Mucosa of gallbladder (tissue), 1 donor: ENCODE measurements at regions not wholly inside any gene's neighbourhood (a gene's known extent, or its start where the extent isn't known, plus 50 kb on each side); places are given as distances from the start of the nearest gene placed in this dataset.
A peak's percentile ranks its signal among the peaks of the same experiment; 100 is the strongest.

ENCODE experiments used
- DNase-seq: peaks from one replicate; pipeline ENCODE4 v3.0.0-alpha.2; 2020; ENCODE audit warnings: low spot score
- donor health status: DM: no; HTN: no; CAD: no.

DNA sequence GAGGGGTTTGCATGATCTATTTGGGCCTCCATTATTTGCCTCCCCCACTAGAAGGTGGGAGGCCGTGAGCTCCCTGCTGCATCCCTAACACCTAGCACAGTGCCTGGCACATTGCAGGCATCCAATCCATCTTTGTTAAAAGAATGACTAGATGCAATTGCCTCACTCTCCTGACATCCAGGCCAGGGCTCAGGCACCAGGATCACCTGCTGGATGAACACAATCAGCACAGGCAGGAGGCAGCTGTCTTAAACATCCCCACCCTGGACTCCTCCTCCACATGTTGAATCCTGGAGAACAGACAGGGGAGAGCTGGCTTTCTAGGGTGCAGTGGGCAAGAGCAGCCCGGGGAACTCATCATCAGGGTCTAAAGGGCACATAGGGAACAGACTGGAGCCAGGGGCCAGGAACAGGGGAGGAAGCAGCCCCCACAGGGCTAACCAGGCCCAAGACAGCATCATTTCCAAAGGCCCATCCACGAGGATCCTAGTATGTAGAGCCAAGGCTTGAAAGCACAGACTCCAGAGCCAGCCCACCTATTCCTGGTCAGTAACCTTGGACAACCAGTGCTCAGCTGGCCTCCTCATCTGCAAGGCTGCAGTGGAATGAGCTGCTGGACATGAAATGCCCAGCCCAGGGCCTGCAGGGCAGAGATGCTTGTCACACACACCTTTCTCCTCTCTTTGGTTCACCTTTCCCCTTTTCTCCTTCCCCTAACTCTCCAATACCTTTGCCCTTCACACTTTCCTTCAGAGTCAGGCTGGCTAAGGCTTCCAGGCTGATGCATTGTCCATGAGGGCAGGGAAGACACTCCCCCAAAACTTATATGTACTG, 254.4 kb upstream of the TLE3 start:
- DNase-seq = no peak

DNA sequence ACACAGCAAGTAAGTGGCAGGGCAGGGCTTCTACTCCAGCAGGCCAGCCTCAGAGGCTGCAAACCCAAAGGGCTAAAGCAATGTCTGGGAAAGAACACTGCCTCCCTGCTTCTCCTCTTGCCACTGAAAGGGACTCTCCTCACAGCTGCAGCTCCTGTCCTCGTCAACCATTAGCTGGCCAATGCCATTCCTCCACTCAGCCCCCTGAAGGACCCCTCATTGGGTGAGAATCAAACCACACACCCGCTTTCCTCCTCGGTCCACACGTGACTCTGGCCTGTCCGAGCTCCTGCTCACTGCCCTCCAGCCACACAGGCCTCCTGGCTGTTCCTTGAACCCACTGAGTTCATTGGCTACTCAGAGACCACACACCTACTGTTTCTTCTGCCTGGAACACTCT, 253.7 kb upstream of the TLE3 start:
- no peak for DNase-seq

DNA sequence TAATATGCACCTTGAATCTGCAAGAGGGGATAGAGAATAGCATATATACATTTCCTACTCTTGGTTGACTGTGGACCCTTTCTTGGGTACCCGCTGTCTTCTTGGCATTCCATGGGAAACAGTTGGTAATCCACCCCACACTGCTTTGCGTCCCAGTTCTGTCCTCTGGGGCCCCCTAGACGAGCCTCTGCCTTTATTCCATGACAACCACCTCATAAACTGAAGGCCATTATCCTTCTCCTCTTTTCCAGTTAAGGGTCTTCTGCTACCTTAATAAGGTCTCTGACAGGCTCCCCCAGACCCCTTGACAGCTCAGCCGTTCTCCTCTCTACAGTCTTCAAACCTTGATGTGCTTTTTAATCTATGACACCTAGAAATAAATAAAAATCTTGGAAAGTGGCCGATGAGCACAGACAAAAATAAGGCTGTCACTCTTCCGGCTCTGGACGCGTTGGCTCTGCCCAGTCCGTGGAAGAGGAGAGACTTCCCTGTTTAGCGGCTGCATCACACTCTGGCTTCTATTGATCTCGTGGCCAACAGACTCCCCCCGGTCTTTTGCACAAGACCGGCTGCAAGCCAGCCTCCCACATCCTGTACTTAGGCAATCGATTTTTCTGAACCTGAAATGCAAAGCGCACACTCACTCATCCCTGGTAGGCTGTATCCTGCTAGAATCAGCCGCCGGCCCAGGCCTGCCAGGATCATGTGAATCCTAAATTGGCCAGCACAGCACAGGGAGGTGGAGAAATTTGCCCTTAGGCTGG, 251.0 kb upstream of the TLE3 start:
- peak; percentile 67 for DNase-seq

DNA sequence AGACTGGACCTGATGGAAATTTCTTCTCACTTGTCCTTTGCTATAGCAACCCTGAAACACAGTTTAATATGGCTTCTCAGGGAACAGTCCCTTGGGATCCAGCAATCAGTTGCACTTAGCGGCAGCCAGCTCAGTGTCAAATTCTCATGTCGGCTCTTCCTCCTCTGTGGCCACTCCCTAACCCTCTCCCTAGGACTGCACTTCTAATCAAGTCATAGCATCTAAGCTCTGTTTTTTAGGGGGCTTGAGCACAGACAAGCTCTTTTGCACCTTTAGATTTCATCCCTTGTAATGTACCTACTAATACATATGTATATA, 250.5 kb upstream of the TLE3 start:
- no peak for DNase-seq

DNA sequence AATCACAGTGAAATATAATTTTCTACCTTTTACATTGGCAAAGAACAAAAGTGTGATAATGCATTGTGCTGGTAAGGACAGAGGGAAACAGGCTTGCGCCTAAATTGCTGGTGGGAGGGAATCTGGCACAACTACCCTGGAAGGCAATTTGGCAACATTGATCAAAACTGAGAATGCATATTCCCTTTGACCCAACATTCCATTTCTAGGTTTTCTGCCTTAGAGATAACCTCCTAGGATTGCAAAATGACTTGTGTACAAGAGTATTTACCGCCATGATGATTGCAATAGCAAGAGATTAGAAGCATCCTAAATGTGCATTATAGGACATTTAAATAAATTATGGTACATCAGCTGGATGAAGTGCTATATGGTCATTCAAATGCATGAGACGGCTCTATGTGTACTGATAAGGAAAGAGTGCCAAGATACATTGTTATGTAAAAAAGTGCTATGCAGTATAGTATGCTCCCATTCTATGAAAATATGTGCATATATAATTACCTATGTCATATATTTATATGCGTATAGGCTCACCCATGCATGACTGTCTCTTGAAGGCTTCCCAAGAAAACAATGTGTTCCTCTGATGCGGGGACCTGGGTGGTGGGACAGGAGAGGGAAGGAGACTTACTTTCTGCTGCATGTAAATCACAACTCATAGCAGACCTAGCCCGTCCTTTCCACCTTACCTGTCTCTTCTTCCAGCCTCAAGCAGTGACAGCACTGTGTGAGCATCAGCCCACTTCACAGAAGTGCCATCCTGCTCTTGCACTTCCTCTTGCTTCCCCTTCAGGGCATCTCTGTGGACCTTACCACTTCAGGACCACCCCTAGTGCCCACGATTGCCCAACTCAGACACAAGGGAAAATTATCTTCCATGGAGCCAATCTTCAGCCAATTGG, 249.9 kb upstream of the TLE3 start:
- DNase-seq = no peak

DNA sequence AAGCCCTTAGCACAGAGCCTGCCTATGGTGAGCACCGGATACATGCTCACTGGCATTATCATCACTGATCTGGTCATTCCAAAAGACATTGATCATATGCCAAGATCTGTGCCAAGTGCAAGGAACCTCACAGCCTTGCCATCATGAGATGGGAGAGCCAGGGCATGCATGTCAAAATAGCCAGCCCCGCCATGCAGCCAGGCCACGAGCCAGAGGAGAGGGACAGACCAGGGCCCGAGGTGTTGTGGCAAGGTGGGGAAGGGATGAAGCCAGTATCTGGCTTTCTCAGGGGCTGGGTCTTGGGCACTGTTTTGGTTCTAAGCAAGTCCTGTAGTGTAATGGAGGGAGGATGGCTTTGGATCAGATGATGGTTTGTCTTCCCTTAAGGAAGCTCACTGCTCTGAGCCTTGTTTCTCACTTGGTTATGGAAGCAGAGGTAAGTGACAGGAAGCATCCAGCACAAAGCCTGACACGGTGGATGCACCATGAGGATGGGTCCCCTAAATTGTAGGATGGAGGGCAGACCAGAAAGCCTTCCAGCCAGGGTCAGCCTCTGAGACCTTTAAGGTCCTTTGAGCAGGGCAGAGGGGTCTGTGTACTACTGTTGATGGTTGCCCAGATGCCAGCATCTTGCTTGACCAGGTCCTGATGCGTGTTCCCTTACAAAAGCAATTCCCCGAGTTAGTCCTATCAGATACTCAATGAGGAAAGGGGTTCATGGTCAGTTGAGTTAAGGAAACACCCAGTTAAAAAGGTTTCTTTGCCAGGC, 247.7 kb upstream of the TLE3 start:
- DNase-seq = no peak

DNA sequence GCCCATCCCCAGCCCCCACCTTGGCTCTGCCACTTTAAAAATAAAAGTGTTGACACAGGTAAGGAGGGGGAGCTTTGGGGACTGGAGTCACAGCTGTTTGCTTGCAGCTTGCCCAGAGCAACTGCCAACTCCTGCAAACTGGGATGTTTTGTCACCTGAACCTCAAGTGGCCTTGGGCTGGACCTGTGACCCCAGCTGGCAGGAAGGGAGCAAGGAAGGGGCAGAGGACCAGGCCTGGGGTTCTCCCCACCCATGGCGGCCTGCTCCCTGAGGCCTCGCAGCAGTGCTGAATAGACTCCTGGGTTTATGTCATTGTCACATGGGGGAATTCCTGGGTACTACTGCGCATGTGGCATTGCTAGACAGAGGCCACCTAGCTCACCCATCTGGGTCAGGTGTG, 246.9 kb upstream of the TLE3 start:
- DNase-seq = peak; percentile 7

DNA sequence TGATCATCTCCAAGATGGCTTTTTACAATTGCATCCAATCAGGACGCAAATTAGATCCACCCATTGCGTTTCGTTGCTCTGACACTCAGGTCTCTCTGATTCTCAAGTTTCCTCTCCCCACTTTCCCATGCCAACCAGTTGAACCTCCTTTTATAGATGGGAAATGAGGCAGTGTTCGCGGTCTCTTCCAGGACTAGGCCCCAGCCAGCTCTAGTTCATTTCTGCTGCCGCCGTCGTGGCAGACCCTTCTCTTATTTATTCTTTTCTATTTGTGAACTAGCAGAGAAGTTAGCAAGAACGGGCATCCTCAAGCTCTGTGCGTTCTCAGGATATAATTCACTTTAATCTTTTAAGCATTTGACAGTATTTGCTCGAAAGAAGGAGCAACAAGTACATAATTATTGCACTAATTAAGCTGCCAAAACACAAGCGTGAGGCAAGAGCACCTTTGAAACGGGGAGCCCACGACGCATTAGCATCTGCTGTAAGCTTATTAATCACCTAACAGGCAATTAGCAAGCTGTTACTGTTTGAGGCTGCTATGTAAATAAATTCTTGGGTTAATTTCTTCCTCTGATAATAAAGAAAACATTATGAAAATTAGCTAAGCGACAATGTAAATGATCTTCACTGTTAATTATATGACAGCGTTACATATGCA, 246.4 kb upstream of the TLE3 start:
- DNase-seq = peak; percentile 4

DNA sequence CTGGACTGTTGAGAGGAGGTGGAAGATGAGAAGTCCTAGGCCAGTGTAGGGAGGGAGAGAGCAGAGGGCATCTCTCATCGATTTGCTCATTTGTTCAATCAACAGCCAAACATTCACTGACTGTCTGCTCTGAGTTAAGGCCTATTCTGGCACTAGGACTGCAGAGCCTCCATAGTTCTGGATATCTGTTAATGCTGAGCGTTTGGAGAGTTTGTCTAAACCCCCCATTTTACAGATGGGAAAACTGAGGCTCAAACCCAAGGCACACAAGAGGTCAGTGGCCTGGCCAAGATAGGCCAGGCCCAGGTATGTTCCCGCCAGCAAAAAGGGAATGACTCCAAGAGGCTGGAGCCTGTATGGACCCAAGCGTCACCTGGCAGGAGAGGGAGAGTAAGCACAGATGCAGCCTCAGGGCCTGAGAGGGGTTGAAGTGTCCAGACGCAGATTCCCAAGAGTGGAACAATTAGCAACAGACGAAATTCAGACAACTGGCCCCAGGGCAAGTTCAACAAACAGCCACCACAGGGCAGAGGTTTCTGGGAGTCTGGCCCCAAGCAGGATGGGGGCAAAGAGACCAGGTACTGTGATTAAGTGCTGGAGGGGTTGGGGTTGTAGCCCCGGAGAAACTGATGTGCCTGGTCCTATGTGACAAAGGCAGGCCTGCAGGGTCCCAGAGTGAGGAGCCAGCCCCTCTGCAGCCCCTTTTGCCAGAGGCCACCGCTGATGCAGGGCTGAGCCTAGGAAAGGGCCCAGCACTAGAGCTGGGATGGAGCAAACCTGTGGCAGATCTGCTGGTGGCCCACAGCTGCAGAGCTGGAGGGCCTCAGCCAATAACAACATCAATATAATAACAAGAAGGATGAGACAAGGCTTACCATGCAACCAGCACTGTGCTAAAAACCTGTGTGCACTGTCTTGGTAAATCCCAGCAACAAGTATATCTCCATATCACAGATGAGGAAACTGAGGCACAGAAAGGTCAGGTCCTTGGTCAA, 245.1 kb upstream of the TLE3 start:
- peak; percentile 9 for DNase-seq

DNA sequence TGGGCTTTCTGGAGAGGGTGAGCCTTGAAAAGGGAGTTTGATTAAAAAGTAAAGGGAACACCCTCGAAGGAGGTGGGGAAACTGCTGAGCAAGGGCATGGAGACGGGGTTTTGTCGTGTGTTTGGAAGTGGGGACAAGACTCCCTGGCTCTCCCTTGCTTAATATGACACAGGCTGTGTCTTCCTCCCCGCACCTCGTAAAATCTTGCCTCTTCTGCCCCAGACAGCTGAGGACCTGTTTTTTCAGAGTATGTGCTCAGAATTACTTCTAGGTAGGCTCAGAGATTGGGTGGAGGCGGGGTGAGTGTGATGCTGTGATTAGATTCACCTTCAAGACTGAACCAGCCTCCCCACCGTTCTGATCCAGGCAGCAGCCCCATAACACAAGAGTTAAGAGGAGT, 244.4 kb upstream of the TLE3 start:
- DNase-seq = peak; percentile 8

DNA sequence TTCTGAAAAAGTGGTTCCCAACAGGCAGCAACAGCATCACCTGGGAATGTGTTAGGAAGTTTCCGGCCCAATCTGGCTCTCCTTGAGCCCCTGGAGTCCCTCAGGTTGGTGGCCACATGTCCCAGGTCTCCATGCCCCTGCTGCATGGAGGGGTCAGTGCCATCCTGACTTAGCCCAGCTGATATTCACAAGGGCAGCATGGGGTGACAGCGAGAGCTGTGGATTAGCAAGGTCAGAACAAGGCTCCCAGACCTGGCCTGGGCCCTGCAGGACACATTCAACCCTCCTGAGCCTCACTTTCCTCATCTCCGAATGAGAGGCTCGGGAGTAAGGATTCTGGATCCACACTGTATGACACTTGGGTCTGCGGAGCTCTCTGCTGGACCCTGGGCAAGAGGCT, 243.8 kb upstream of the TLE3 start:
- DNase-seq = peak; percentile 4

DNA sequence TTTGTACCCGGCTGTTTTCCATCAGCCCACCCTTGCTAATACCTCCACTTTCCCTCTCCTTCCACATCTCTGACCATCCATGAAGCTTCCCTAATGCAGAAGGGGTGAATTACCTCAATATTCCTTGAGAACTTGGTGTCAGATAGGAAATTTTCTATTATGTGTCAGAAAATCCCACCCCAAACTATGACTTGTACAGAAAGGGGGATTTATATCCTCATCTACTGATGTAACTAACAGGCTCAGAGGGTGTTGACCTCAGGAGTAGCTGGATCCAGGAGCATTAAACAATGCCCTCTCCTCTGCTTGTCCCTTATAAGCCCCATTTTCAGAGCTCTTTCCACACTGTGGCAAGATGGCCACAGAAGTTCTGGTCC, 242.8 kb upstream of the TLE3 start:
- DNase-seq = no peak

DNA sequence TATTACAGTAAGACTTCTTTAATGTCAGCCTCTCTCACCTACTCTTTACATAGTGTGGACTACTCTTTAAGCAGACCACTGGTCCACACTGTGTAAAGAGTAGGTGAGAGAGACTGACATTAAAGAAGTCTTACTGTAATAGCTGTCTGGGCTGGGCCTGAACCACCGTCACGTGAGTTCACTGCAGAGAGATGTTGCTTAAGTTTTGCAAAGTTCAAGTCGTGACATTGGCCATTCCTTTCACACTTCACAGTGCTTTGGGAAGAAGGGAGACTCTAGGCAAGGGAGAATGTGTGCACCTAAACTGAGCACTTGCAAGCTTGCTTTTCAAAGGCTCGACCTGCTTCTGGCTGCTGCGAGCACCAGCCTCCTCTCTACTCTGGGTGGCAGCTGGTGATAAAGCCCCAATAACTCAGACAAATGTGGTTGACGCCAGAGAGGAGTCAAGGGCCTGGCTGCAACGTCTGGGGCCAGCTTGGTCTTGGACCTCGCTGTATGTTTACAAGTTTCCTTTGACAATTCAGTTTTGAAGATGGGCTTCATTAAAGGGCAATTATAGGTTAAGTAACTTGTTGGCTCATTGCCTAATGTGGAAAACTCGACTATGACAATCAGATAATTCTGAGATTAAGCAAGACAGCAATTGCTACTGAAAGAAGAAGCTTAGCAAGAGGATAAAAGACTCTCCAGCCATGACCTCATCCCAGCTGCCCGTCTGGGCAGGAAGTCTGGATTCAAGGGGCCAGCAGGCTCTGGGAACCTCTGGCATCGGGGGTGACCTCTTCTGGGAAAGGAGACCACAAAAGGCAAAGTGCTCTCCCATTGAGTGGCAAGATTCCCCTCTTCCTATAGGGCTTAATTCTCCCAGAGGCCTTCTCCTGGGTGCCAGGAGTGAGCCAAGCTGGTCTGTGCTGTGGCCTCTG, 242.1 kb upstream of the TLE3 start:
- DNase-seq = peak; percentile 12

DNA sequence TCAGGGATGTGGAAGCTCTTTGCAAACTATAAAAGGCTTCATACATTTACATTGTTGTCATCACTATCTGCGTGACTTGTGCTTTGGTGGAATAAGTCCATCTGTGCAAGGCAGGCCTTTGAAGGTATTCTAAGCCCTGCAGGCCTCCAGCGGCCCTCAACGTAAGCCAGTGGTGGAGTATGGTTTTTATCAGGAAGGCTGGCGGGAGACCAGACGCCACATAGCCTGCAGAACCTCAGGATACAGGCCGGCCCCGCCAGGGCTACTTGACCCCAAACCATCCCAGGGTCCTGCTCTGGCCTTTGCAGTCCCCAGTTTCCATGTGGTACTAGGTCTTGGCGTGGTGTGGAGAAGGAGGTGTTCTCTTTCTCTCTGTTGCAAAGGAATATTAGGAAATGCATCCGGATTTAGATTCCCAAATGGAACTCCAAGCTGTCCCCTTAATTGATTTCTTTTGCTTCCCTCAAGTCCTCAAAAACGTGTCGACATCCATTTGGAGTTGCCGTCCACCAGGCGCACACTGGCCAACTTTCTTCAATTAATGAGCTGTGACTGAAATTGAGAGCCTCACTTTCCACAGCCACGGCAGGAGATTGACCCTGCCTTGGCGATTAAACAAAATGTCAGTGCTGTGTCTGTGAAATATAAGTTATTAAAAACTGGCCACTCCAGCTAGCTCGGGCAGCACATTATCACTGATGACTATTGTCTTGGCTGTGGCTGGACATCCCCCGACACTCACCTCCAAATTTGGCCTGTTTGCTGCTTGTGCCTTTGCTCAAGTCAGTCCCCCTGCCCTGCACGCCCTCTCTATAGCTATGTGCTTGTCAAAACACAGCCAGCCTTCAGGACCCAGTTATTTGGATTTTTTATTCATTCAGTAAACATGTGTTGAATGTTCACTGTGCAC, 239.8 kb upstream of the TLE3 start:
- DNase-seq = peak; percentile 58

DNA sequence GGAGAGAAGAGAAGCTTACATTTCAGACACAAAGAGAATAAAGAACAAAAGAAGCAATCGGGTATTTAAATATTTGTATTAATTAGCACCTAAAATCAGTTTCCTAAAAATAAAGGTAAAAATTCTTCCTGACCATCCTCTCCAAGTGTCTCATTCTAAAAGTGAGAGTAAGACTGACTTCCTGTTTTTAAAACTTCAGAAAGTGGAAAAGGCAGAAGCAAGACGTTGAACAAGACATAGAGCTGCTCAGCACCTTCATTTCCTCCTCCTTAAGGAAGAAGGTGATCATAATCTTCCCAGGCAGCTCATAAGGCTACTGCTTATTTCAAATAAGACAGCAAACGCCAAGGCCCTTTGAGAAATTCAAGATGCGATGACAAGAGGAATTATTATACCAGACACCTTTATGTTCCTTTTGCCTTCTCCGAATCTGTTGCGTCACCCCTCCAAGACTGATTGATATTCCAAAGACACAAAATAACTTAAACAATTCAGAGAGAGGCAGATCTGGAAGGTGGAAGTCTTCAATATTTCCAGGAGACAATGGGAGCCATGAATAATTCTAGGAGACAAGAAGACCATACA, 238.8 kb upstream of the TLE3 start:
- DNase-seq = no peak

DNA sequence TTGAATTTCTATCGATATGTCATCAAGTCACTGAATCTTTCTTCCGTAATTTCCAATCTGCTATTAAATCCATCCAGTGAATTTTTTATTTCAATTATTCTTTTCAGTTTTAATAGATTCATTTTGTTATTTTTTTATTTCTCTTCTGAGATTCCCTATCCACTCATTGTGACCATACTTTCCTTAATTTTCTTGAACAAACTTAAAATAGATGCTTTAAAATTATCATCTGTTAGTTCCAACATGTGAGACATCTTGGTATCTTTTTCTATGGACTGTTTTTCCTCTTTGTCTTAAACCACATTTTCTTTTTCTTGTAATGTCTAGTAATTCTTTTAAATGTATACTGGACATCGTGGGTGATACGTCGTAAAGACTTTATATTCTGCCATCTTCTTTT, 236.6 kb upstream of the TLE3 start:
- DNase-seq = no peak

DNA sequence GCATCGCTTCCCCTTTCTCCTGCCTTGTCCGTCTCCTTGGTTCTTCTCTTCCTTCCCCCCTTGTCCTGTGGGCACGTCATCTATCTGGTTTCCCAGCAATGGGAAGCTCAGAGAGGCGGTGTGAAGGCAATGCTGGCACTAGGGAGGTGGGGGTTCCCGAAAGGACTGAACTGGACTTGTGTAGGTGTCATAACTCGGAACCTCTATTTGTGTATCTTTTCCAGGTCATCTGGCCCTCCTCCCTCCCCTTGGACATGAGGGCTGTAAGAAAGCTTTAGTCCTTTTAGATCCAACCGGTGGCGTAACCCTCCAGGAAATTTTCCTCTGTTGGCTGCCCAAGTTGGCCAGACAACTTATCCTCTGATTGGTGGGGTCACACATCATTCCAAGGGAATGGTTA, 231.5 kb upstream of the TLE3 start:
- no peak for DNase-seq
